Brain pericyte (primary cell): ENCODE measurements at regions not wholly inside any gene's neighbourhood (a gene's known extent, or its start where the extent isn't known, plus 50 kb on each side); places are given as distances from the start of the nearest gene placed in this dataset.

Source experiments
- DNase-seq: peaks from one replicate; pipeline ENCODE4 v3.0.0-alpha.2; 2012; ENCODE audit warnings: low read depth, low spot score

GRCh38 chr12:4026020-4026358, 152.8 kb upstream of the PARP11 start:
- DNase-seq = no peak

GRCh38 chr12:4025181-4026019, 152.2 kb upstream of the PARP11 start:
- no peak for DNase-seq

GRCh38 chr12:4024701-4025100, 151.5 kb upstream of the PARP11 start:
- no peak for DNase-seq

GRCh38 chr12:4015225-4016091, 142.3 kb upstream of the PARP11 start:
- no peak for DNase-seq

- no peak for DNase-seq
These were observed 141.6 kb upstream of the PARP11 start for GRCh38 chr12:4014858-4015224.

GRCh38 chr12:4014444-4014843, 141.2 kb upstream of the PARP11 start:
- no peak for DNase-seq

GRCh38 chr12:4012977-4013968, 140.1 kb upstream of the PARP11 start:
- no peak for DNase-seq

GRCh38 chr12:4012073-4012472, 138.9 kb upstream of the PARP11 start:
- no peak for DNase-seq

GRCh38 chr12:4011597-4011996, 138.4 kb upstream of the PARP11 start:
- no peak for DNase-seq

GRCh38 chr12:4009979-4010704, 136.9 kb upstream of the PARP11 start:
- DNase-seq = no peak

GRCh38 chr12:4006743-4007142, 133.5 kb upstream of the PARP11 start:
- no peak for DNase-seq

- no peak for DNase-seq
These were observed 132.7 kb upstream of the PARP11 start for GRCh38 chr12:4005851-4006430.

GRCh38 chr12:4003576-4003975, 130.4 kb upstream of the PARP11 start:
- no peak for DNase-seq

- DNase-seq = no peak
These were observed 129.4 kb upstream of the PARP11 start for GRCh38 chr12:4002601-4003000.

- DNase-seq = no peak
These were observed 128.6 kb upstream of the PARP11 start for GRCh38 chr12:4001841-4002240.

GRCh38 chr12:4001031-4001430, 127.8 kb upstream of the PARP11 start:
- no peak for DNase-seq

GRCh38 chr12:3999904-4000303, 126.7 kb upstream of the PARP11 start:
- no peak for DNase-seq

GRCh38 chr12:3998968-3999792, 126.0 kb upstream of the PARP11 start:
- no peak for DNase-seq

- DNase-seq = no peak
These were observed 125.2 kb upstream of the PARP11 start for GRCh38 chr12:3998397-3998796.

- DNase-seq = no peak
These were observed 123.1 kb upstream of the PARP11 start for GRCh38 chr12:3996322-3996721.
